DOHH2 (cell line): ENCODE measurements at regions not wholly inside any gene's neighbourhood (a gene's known extent, or its start where the extent isn't known, plus 50 kb on each side); places are given as distances from the start of the nearest gene placed in this dataset.

ENCODE experiments used
- H3F3A ChIP-seq: fragments of 200-600 bp; sonication (generic), shearing (Covaris generic); 2 replicates; pipeline ENCODE4 v1.6.0; 2016; ENCODE audit warnings: antibody characterized with exemption, mild to moderate bottlenecking; ENCODE audit not compliant: control insufficient read depth, insufficient read depth
- H3K27ac ChIP-seq: fragments of 200-600 bp; sonication (generic); 2 replicates; pipeline ENCODE4 v1.5.1; 2014; ENCODE audit warnings: low read depth, mild to moderate bottlenecking, low read length, moderate library complexity
- H3K27me3 ChIP-seq: fragments of 200-600 bp; sonication (generic); 2 replicates; pipeline ENCODE4 v1.6.1; 2014; ENCODE audit warnings: mild to moderate bottlenecking, low read length, mixed read lengths; ENCODE audit not compliant: control insufficient read depth
- H3K36me3 ChIP-seq: fragments of 200-600 bp; sonication (generic); 2 replicates; pipeline ENCODE4 v1.6.1; 2014; ENCODE audit warnings: mild to moderate bottlenecking, low read length, moderate library complexity, mixed read lengths; ENCODE audit not compliant: control insufficient read depth
- H3K4me1 ChIP-seq: fragments of 200-600 bp; sonication (generic); 2 replicates; pipeline ENCODE4 v1.6.1; 2014; ENCODE audit warnings: mild to moderate bottlenecking, low read length, mixed read lengths; ENCODE audit not compliant: control insufficient read depth
- H3K4me2 ChIP-seq: fragments of 200-600 bp; sonication (generic); 2 replicates; pipeline ENCODE4 v1.6.0; 2014; ENCODE audit warnings: mild to moderate bottlenecking, low read length, moderate library complexity
- H3K4me3 ChIP-seq: fragments of 200-600 bp; sonication (generic); 2 replicates; pipeline ENCODE4 v1.5.1; 2014; ENCODE audit warnings: mild to moderate bottlenecking, low read length, mixed read lengths
- H3K79me2 ChIP-seq: fragments of 200-600 bp; sonication (generic); 2 replicates; pipeline ENCODE4 v1.6.1; 2014; ENCODE audit warnings: mild to moderate bottlenecking, low read length, mixed read lengths; ENCODE audit not compliant: control insufficient read depth
- H3K9me2 ChIP-seq: fragments of 200-600 bp; sonication (generic); replicated peaks from 2 replicates; pipeline ENCODE4 v1.6.1; 2014; ENCODE audit warnings: mild to moderate bottlenecking, low read length, mixed read lengths; ENCODE audit not compliant: control insufficient read depth
- H3K9me3 ChIP-seq: fragments of 200-600 bp; sonication (generic); 2 replicates; pipeline ENCODE4 v1.6.1; 2014; ENCODE audit warnings: antibody characterized with exemption, low read length, mixed read lengths; ENCODE audit not compliant: control insufficient read depth, insufficient read depth
- H4K20me1 ChIP-seq: fragments of 200-600 bp; sonication (generic); 2 replicates; pipeline ENCODE4 v1.6.0; 2014; ENCODE audit warnings: low read depth, mild to moderate bottlenecking, antibody characterized with exemption, low read length, moderate library complexity; ENCODE audit not compliant: control insufficient read depth, insufficient read depth
- CTCF ChIP-seq: fragments of 200-600 bp; sonication (generic); IDR thresholded peaks from one replicate; pipeline ENCODE4 v1.5.1; 2014; ENCODE audit warnings: antibody characterized with exemption, mild to moderate bottlenecking, low read depth, low read length; ENCODE audit not compliant: poor library complexity, severe bottlenecking
- EZH2phosphoT487 ChIP-seq: fragments of 200-600 bp; sonication (generic); IDR thresholded peaks from 2 replicates; pipeline ENCODE4 v1.6.1; 2017; ENCODE audit warnings: borderline replicate concordance, mild to moderate bottlenecking, antibody characterized with exemption, low read length, moderate library complexity, mixed read lengths

DNA sequence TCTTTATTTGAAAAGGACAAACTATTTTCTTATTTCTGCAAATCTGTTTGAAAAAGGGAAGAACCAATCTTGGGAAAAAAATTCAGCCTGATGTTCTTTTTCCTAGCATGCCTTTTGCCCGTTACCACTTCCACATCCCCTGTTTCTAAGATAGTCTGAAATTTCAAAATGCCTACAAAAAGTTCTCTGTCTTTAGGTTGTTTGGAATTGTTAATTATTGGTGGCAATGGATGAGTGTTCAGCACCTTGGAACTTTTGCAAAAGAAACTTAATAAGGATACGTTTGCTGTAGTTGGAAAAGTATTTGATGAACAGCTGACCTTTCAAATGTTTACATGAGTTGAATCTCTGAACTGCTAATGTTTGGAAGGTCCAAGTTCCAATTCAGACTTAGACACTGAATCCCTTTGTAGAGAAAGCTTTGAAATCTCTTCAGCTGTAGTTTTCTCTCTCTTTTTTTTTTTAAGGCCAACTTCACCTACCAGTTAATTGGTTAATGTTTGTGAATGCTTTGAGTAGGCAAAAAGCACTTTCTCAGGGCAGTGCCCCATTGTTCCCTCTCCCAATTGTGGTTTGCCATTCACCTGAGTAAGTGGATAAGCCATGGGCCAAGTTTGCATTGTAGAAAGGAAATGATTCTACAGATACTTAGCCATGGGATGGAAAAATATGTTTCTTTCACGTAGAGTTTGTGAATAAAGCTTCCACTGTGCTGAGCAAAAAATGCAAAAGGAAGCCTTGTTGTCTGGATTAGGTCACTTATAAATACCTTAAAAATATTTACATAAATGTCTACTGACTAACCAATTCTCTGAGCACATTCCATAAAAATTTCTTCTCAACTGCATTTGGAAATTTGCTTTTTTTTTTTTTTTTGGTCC is 156.4 kb upstream of the ELL2 start:
- Histone ChIP-seq H3K79me2 (no peaks in the 10 kb centered on the region), H3K9me2 (no peaks in the 10 kb centered on the region), H3K9me3 (no peaks in the 10 kb centered on the region), H3K36me3 (no peaks in the 10 kb centered on the region), H3K27me3 (no peaks in the 10 kb centered on the region), H3K4me3 (no peak overlapping the region), H3K4me2 (no peak overlapping the region), H3K27ac (no peak overlapping the region), H3K4me1 (no peaks in the 10 kb centered on the region), H3F3A (no peaks in the 10 kb centered on the region), H4K20me1 (no peaks in the 10 kb centered on the region)
- TF ChIP-seq EZH2phosphoT487 (no peak), CTCF (no peak)

- no peaks in the 10 kb centered on the region for H3F3A ChIP-seq
- no peaks in the 10 kb centered on the region for H3K36me3 ChIP-seq
- no peaks in the 10 kb centered on the region for H3K79me2 ChIP-seq
- no peak overlapping the region for H3K4me3 ChIP-seq
- no peaks in the 10 kb centered on the region for H4K20me1 ChIP-seq
- no peaks in the 10 kb centered on the region for H3K4me1 ChIP-seq
- no peaks in the 10 kb centered on the region for H3K9me2 ChIP-seq
- H3K4me2 ChIP-seq = no peak overlapping the region
- H3K27ac ChIP-seq = no peak overlapping the region
- no peaks in the 10 kb centered on the region for H3K9me3 ChIP-seq
- no peak for TF ChIP-seq CTCF
- TF ChIP-seq EZH2phosphoT487 = no peak
- no peaks in the 10 kb centered on the region for H3K27me3 ChIP-seq
These were observed 153.6 kb upstream of the ELL2 start for GRCh38 chr5:96115147-96115807.

DNA sequence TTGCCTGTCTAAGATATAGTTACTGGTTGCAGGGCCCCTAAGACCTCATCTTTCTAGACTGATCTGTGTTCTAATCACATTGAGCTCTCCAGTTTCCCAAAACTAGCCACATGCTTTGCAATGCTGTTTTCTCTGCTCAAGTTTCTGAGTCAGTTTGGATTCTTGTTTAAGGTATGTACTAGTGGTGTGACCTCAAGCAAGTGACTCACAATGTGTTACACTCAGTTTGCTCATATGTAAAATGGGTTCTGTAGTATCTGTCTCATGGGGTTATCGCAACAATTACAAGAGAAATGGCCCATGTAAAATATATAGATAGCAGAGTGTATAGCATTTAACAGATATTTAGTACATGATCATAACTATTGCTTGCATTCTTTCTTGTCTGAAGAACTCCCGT is 153.1 kb upstream of the ELL2 start:
- H3K4me3 ChIP-seq = no peak overlapping the region
- H3K27me3 ChIP-seq = no peaks in the 10 kb centered on the region
- no peaks in the 10 kb centered on the region for H3F3A ChIP-seq
- H3K4me1 ChIP-seq = no peaks in the 10 kb centered on the region
- TF ChIP-seq EZH2phosphoT487 (no peak), CTCF (no peak)
- no peaks in the 10 kb centered on the region for H4K20me1 ChIP-seq
- H3K79me2 ChIP-seq = no peaks in the 10 kb centered on the region
- H3K9me2 ChIP-seq = no peaks in the 10 kb centered on the region
- no peak overlapping the region for H3K4me2 ChIP-seq
- H3K27ac ChIP-seq = no peak overlapping the region
- H3K36me3 ChIP-seq = no peaks in the 10 kb centered on the region
- no peaks in the 10 kb centered on the region for H3K9me3 ChIP-seq
